ENCODE measurements at regions not wholly inside any gene's neighbourhood (a gene's known extent, or its start where the extent isn't known, plus 50 kb on each side); places are given as distances from the start of the nearest gene placed in this dataset.
A peak's percentile ranks its signal among the peaks of the same experiment; 100 is the strongest.

- no peak for TF ChIP-seq POLR2AphosphoS5 (IDR thresholded peaks at IDR 0.05; ENCODE audit: low read depth, low read length)
- TF ChIP-seq RAD21 (IDR thresholded peaks at IDR 0.05; ENCODE audit: low read depth): no peak
- 0 out of 2 replicates have a peak, but pooled peaks have one; percentile 22 for TF ChIP-seq SP1 (IDR thresholded peaks at IDR 0.05; ENCODE audit: low read depth)
- no peak for TF ChIP-seq EZH2phosphoT487 (IDR thresholded peaks at IDR 0.05; ENCODE audit: borderline replicate concordance)
Measured at GRCh38 chr12:64560396-64561301, 49.6 kb upstream of the RASSF3 start (continued).
